HCT116 (cell line): ENCODE measurements at regions not wholly inside any gene's neighbourhood (a gene's known extent, or its start where the extent isn't known, plus 50 kb on each side); places are given as distances from the start of the nearest gene placed in this dataset.

Experiments
- ATAC-seq: fragments of 200-7000 bp; cut with Tn5 transposase; 2 replicates; pipeline ENCODE4 v1.9.1; 2020; ENCODE audit warnings: mild to moderate bottlenecking, moderate library complexity
- BruUV-seq: library from RNA; stranded (reverse); fragments of 400-500 nt; replicated peaks from 2 replicates; lab custom pipeline; 2021; lab: Mats Ljungman, UMichigan
- CTCF ChIA-PET: fragments of 300-600 bp; sonication (Branson Sonifier 250); formaldehyde crosslinking; loops from one replicate; lab custom pipeline; 2021; ENCODE audit warnings: antibody characterized with exemption; lab: Charles Lee
- POLR2A ChIA-PET: fragments of 300-600, 350-600 bp; sonication (Branson Sonifier 250); formaldehyde crosslinking; loops from one replicate; lab custom pipeline; 2021; ENCODE audit warnings: antibody characterized with exemption; lab: Charles Lee
- RAD21 ChIA-PET, 2 experiments: fragments of 300-600 bp; sonication (Branson Sonifier 250); formaldehyde crosslinking; loops; one replicate each; lab custom pipeline; 2023; ENCODE audit warnings: low total read pairs in 2 of 2; ENCODE audit not compliant: uncharacterized antibody in 2 of 2, unreplicated experiment in 2 of 2, low non-redundant PET in 1 of 2; lab: Charles Lee
- DNase-seq: peaks from one replicate; pipeline ENCODE4 v3.0.0-alpha.2; 2010; ENCODE audit warnings: low read depth, low spot score
- H2AFZ ChIP-seq: fragments of 200-600 bp; shearing (Covaris generic), sonication (generic); 2 replicates; pipeline ENCODE4 v1.6.1; 2017; ENCODE audit warnings: low read depth, mixed run types, mixed read lengths, antibody characterized with exemption, low read length; ENCODE audit not compliant: poor library complexity, severe bottlenecking
- H3K27ac ChIP-seq: 2 replicates; pipeline ENCODE4 v1.5.1; 2012; ENCODE audit warnings: low read depth, low read length
- H3K27me3 ChIP-seq: fragments of 200-600 bp; sonication (generic); 2 replicates; pipeline ENCODE4 v1.6.1; 2016; ENCODE audit warnings: mixed run types, low read length, mixed read lengths; ENCODE audit not compliant: insufficient read depth
- H3K36me3 ChIP-seq, 2 experiments: fragments of 200-500 bp in 1 of 2; fragments of 200-600 bp in 1 of 2; sonication (Bioruptor generic) in 1 of 2; sonication (generic) in 1 of 2; 2 replicates each; pipeline versions ENCODE4 v1.5.1 to v1.6.1; 2014 to 2016; ENCODE audit warnings: low read length in 2 of 2, inconsistent platforms in 1 of 2, mixed read lengths in 1 of 2, mixed run types in 1 of 2; ENCODE audit not compliant: insufficient read depth in 2 of 2, control insufficient read depth in 1 of 2
- H3K4me1 ChIP-seq, 2 experiments: fragments of 200-600 bp in 1 of 2; sonication (generic) in 1 of 2; 2 replicates each; pipeline versions ENCODE4 v1.5.1 to v1.6.1; 2012 to 2017; ENCODE audit warnings: low read length in 2 of 2, inconsistent platforms in 1 of 2, mild to moderate bottlenecking in 1 of 2, mixed read lengths in 1 of 2, mixed run types in 1 of 2, moderate library complexity in 1 of 2; ENCODE audit not compliant: insufficient read depth in 2 of 2, control insufficient read depth in 1 of 2
- H3K4me2 ChIP-seq: fragments of 200-600 bp; sonication (generic); 2 replicates; pipeline ENCODE4 v1.6.1; 2017; ENCODE audit warnings: mixed run types, low read length, mixed read lengths
- H3K4me3 ChIP-seq, 2 experiments: fragments of 200-600 bp in 1 of 2; sonication (generic) in 1 of 2; replicated peaks in 1 of 2; 2 replicates each; pipeline ENCODE4 v1.5.1; 2011 to 2016; ENCODE audit warnings: low read length in 2 of 2, control low read depth in 1 of 2, low read depth in 1 of 2, mild to moderate bottlenecking in 1 of 2, mixed read lengths in 1 of 2, mixed run types in 1 of 2
- H3K79me2 ChIP-seq: fragments of 200-600 bp; sonication (generic); 2 replicates; pipeline ENCODE4 v1.6.1; 2017; ENCODE audit warnings: mild to moderate bottlenecking, mixed run types, low read length, moderate library complexity, mixed read lengths; ENCODE audit not compliant: insufficient read depth
- H3K9ac ChIP-seq: fragments of 200-600 bp; sonication (generic); 2 replicates; pipeline ENCODE4 v1.6.1; 2016; ENCODE audit warnings: low read length, mixed read lengths
- H3K9me2 ChIP-seq: fragments of 200-600 bp; sonication (generic), shearing (Covaris generic); 2 replicates; pipeline ENCODE4 v1.6.1; 2017; ENCODE audit warnings: mixed run types, mild to moderate bottlenecking, moderate library complexity; ENCODE audit not compliant: insufficient read depth
- H3K9me3 ChIP-seq, 2 experiments: fragments of 200-500 bp in 1 of 2; fragments of 200-600 bp in 1 of 2; sonication (Bioruptor generic) in 1 of 2; sonication (generic) in 1 of 2; 2 replicates each; pipeline ENCODE4 v1.6.1; 2014 to 2017; ENCODE audit warnings: low read length in 2 of 2, mixed read lengths in 2 of 2, inconsistent platforms in 1 of 2, low read depth in 1 of 2, mild to moderate bottlenecking in 1 of 2, mixed run types in 1 of 2, moderate library complexity in 1 of 2; ENCODE audit not compliant: control insufficient read depth in 1 of 2, insufficient read depth in 1 of 2
- H4K20me1 ChIP-seq: fragments of 200-600 bp; sonication (generic), shearing (Covaris generic); 2 replicates; pipeline ENCODE4 v1.6.1; 2017; ENCODE audit warnings: mixed run types, mild to moderate bottlenecking, moderate library complexity; ENCODE audit not compliant: insufficient read depth
- ATF3 ChIP-seq: IDR thresholded peaks from 2 replicates; pipeline ENCODE4 v1.6.1; 2012
- CEBPB ChIP-seq: IDR thresholded peaks from 2 replicates; pipeline ENCODE4 v1.6.1; 2012; ENCODE audit warnings: low read depth
- JUND ChIP-seq: IDR thresholded peaks from 2 replicates; pipeline ENCODE4 v1.6.1; 2012
- POLR2AphosphoS5 ChIP-seq: IDR thresholded peaks from 2 replicates; pipeline ENCODE4 v1.6.1; 2011; ENCODE audit warnings: mild to moderate bottlenecking, low read depth, low read length, moderate library complexity
- SIN3A ChIP-seq: IDR thresholded peaks from 2 replicates; pipeline ENCODE4 v1.6.1; 2012; ENCODE audit warnings: low read depth
- TCF7L2 ChIP-seq: IDR thresholded peaks from 2 replicates; pipeline ENCODE4 v1.7.0; 2011; ENCODE audit warnings: borderline replicate concordance, inconsistent platforms; ENCODE audit not compliant: insufficient read depth, insufficient read length; ENCODE audit errors: extremely low read depth
- ZBTB33 ChIP-seq: IDR thresholded peaks from 2 replicates; pipeline ENCODE4 v1.6.1; 2011; ENCODE audit warnings: mild to moderate bottlenecking, low read length, moderate library complexity; ENCODE audit not compliant: insufficient replicate concordance; ENCODE audit errors: extremely low read depth
- intact Hi-C: fragments of 100-400 bp; cut with micrococcal nuclease; formaldehyde crosslinking; loops from 2 replicates; pipeline ENCODE4 v1.10.0; 2022

GRCh38 chr2:217165547-217165946 lies 305.7 kb upstream of the TNP1 start:
- Histone ChIP-seq H3K9me3 (no peaks in the 10 kb centered on the region), H3K4me3 (no peak overlapping the region), H3K4me1 (peaks cover 0 to 6% of the 10 kb centered on the region in 2 experiments; a peak in 2 of 4 replicates), H3K9ac (no peak overlapping the region), H3K4me2 (no peak overlapping the region), H4K20me1 (no peaks in the 10 kb centered on the region), H3K36me3 (no peaks in the 10 kb centered on the region), H3K79me2 (no peaks in the 10 kb centered on the region), H3K27me3 (peaks cover 31% of the 10 kb centered on the region), H2AFZ (no peak overlapping the region), H3K27ac (no peak overlapping the region), H3K9me2 (no peaks in the 10 kb centered on the region)
- CTCF ChIA-PET: interaction anchor here (0.7 to 1.6 kb wide), 11 partner anchors 17 to 548 kb away, joined by 3 to 20 read pairs (median 5); partner anchors contain the start of gene IGFBP5
- POLR2A ChIA-PET: interaction anchor here (0.8 kb wide), 1 partner anchor 345 kb away, joined by 3 read pairs; no protein-coding TSS in a partner anchor
- no TSS peak for BruUV-seq
- RAD21 ChIA-PET: no interaction called here
- ATAC-seq (no peak), DNase-seq (no peak)
- intact Hi-C loops: loop anchor here (10.0 kb wide), 1 partner anchor 349 kb away; no protein-coding TSS in a partner anchor
- TF ChIP-seq SIN3A (no peak), POLR2AphosphoS5 (no peak), TCF7L2 (no peak), ZBTB33 (no peak), CEBPB (no peak), ATF3 (no peak), JUND (no peak)
